ENCODE measurements at regions not wholly inside any gene's neighbourhood (a gene's known extent, or its start where the extent isn't known, plus 50 kb on each side); places are given as distances from the start of the nearest gene placed in this dataset.

GRCh38 chr9:80883826-80884579 is 805.3 kb downstream of the TLE1 start:
- DNase-seq: no peak

GRCh38 chr9:80883426-80883825 is 805.9 kb downstream of the TLE1 start:
- no peak for DNase-seq

- DNase-seq: no peak
These were observed 807.4 kb downstream of the TLE1 start for GRCh38 chr9:80881940-80882339.

GRCh38 chr9:80881320-80881719 is 808.0 kb downstream of the TLE1 start:
- no peak for DNase-seq

- DNase-seq: no peak
These were observed 810.8 kb downstream of the TLE1 start for GRCh38 chr9:80878556-80878955.

- DNase-seq: no peak
These were observed 813.4 kb downstream of the TLE1 start for GRCh38 chr9:80875947-80876346.

GRCh38 chr9:80874276-80874675 is 815.1 kb downstream of the TLE1 start:
- no peak for DNase-seq

GRCh38 chr9:80873861-80874260 is 815.5 kb downstream of the TLE1 start:
- DNase-seq: no peak

- DNase-seq: no peak
These were observed 817.8 kb downstream of the TLE1 start for GRCh38 chr9:80871596-80871995.

- no peak for DNase-seq
These were observed 821.6 kb downstream of the TLE1 start for GRCh38 chr9:80867731-80868130.

- DNase-seq: no peak
These were observed 822.6 kb downstream of the TLE1 start for GRCh38 chr9:80866576-80867227.

GRCh38 chr9:80866121-80866520 is 823.2 kb downstream of the TLE1 start:
- no peak for DNase-seq

- DNase-seq: no peak
These were observed 846.3 kb downstream of the TLE1 start for GRCh38 chr9:80843028-80843427.

- DNase-seq: no peak
These were observed 847.0 kb downstream of the TLE1 start for GRCh38 chr9:80842389-80842788.

- DNase-seq: no peak
These were observed 847.5 kb downstream of the TLE1 start for GRCh38 chr9:80841888-80842287.

- no peak for DNase-seq
These were observed 849.3 kb downstream of the TLE1 start for GRCh38 chr9:80839821-80840675.

- DNase-seq: no peak
These were observed 853.3 kb downstream of the TLE1 start for GRCh38 chr9:80836013-80836412.

GRCh38 chr9:80831751-80832150 is 857.6 kb downstream of the TLE1 start:
- DNase-seq: no peak

GRCh38 chr9:80811656-80812055 is 877.7 kb downstream of the TLE1 start:
- DNase-seq: no peak

GRCh38 chr9:80811003-80811402 is 878.3 kb downstream of the TLE1 start:
- DNase-seq: no peak

GRCh38 chr9:80806671-80807070 is 882.7 kb downstream of the TLE1 start:
- no peak for DNase-seq

GRCh38 chr9:80804873-80805272 is 884.5 kb downstream of the TLE1 start:
- no peak for DNase-seq

GRCh38 chr9:80797831-80798688 is 891.3 kb downstream of the TLE1 start:
- DNase-seq: no peak
